Colonic mucosa (tissue), 4 donors: ENCODE measurements at regions not wholly inside any gene's neighbourhood (a gene's known extent, or its start where the extent isn't known, plus 50 kb on each side); places are given as distances from the start of the nearest gene placed in this dataset.

Experiments
- DNase-seq: peaks from one replicate; pipeline ENCODE4 v3.0.0-alpha.2; 2020
- H3K27ac ChIP-seq: fragments of 200-600 bp; one replicate; pipeline ENCODE4 v1.8.0; 2021
- H3K27me3 ChIP-seq: fragments of 200-600 bp; one replicate; pipeline ENCODE4 v1.8.0; 2021
- H3K36me3 ChIP-seq: fragments of 200-600 bp; one replicate; pipeline ENCODE4 v1.8.0; 2021
- H3K4me1 ChIP-seq: fragments of 200-600 bp; one replicate; pipeline ENCODE4 v1.8.0; 2021; ENCODE audit warnings: mild to moderate bottlenecking
- H3K4me3 ChIP-seq: fragments of 200-600 bp; one replicate; pipeline ENCODE4 v1.8.0; 2021
- H3K9ac ChIP-seq, 2 donors: one replicate each; pipeline ENCODE4 v1.7.0; 2013; ENCODE audit warnings: control low read depth in 2 of 2, low read depth in 2 of 2, low read length in 2 of 2
- H3K9me3 ChIP-seq: fragments of 200-600 bp; one replicate; pipeline ENCODE4 v1.8.0; 2021
- CTCF ChIP-seq: fragments of 200-600 bp; IDR thresholded peaks from one replicate; pipeline ENCODE4 v1.8.0; 2022; ENCODE audit warnings: antibody characterized with exemption, mild to moderate bottlenecking
- intact Hi-C: fragments of 100-400 bp; cut with DNase I; formaldehyde crosslinking; loops from one replicate; pipeline ENCODE4 v1.14.1; 2022
- donor health status: healthy.
- donor health status: DM: no; HTN: no; CAD: no.
- donor health status: DM: no; HTN: no; CAD: no.

GRCh38 chr1:55713516-55713915 lies 498.4 kb upstream of the USP24 start:
- no peak for DNase-seq
- TF ChIP-seq CTCF, result no peak
- H3K27me3 ChIP-seq, result no peaks in the 10 kb centered on the region
- no peaks in the 10 kb centered on the region for H3K4me1 ChIP-seq
- intact Hi-C loops, result no loop called here
- no peaks in the 10 kb centered on the region for H3K36me3 ChIP-seq
- H3K27ac ChIP-seq, result no peak overlapping the region
- H3K9me3 ChIP-seq, result no peaks in the 10 kb centered on the region
- H3K4me3 ChIP-seq, result no peak overlapping the region
- no peak overlapping the region for H3K9ac ChIP-seq

- no peak overlapping the region for H3K27ac ChIP-seq
- no peaks in the 10 kb centered on the region for H3K36me3 ChIP-seq
- no peaks in the 10 kb centered on the region for H3K27me3 ChIP-seq
- no peak for DNase-seq
- no peak overlapping the region for H3K9ac ChIP-seq
- H3K4me1 ChIP-seq, result no peaks in the 10 kb centered on the region
- no peak overlapping the region for H3K4me3 ChIP-seq
- intact Hi-C loops, result no loop called here
- TF ChIP-seq CTCF, result no peak
- H3K9me3 ChIP-seq, result no peaks in the 10 kb centered on the region
Observed at GRCh38 chr1:55712148-55712547, 497.0 kb upstream of the USP24 start.

DNA sequence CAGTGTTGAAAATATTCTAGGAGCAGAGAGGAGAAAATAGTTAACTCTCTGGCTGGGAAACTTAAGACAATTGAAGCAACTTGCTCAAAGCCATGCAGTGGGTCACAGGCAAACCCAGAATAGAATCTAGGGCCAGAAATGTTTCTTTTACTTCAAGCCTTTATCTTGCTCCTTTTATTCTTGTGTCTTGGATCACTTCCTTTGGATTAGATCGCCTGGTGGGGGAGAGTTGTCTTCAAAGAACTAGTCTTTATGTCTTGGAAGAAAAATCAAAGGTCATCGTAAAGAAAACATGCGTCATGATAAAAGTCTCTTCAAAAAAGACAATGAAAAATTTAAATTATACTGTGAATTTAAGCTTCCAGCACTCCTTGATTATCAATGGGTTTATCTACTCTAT lies 493.6 kb upstream of the USP24 start:
- H3K4me3 ChIP-seq, result no peak overlapping the region
- H3K9me3 ChIP-seq, result no peaks in the 10 kb centered on the region
- no peak overlapping the region for H3K27ac ChIP-seq
- no peak overlapping the region for H3K9ac ChIP-seq
- H3K4me1 ChIP-seq, result no peaks in the 10 kb centered on the region
- no peaks in the 10 kb centered on the region for H3K27me3 ChIP-seq
- no peak for DNase-seq
- TF ChIP-seq CTCF, result no peak
- intact Hi-C loops, result no loop called here
- H3K36me3 ChIP-seq, result no peaks in the 10 kb centered on the region

GRCh38 chr1:55707846-55708245 lies 492.7 kb upstream of the USP24 start:
- intact Hi-C loops, result no loop called here
- no peak for TF ChIP-seq CTCF

GRCh38 chr1:55707196-55707595 lies 492.0 kb upstream of the USP24 start:
- Histone ChIP-seq H3K9me3 (no peaks in the 10 kb centered on the region), H3K27me3 (no peaks in the 10 kb centered on the region), H3K27ac (no peak overlapping the region), H3K4me3 (no peak overlapping the region), H3K36me3 (no peaks in the 10 kb centered on the region), H3K9ac (no peak overlapping the region), H3K4me1 (no peaks in the 10 kb centered on the region)
- TF ChIP-seq CTCF, result no peak
- intact Hi-C loops, result no loop called here
- DNase-seq, result no peak

More at GRCh38 chr1:55707846-55708245, 492.7 kb upstream of the USP24 start:
- no peaks in the 10 kb centered on the region for H3K36me3 ChIP-seq
- no peak overlapping the region for H3K9ac ChIP-seq
- no peaks in the 10 kb centered on the region for H3K9me3 ChIP-seq
- no peaks in the 10 kb centered on the region for H3K27me3 ChIP-seq
- DNase-seq, result no peak
- H3K4me1 ChIP-seq, result no peaks in the 10 kb centered on the region
- H3K27ac ChIP-seq, result no peak overlapping the region
- H3K4me3 ChIP-seq, result no peak overlapping the region

DNA sequence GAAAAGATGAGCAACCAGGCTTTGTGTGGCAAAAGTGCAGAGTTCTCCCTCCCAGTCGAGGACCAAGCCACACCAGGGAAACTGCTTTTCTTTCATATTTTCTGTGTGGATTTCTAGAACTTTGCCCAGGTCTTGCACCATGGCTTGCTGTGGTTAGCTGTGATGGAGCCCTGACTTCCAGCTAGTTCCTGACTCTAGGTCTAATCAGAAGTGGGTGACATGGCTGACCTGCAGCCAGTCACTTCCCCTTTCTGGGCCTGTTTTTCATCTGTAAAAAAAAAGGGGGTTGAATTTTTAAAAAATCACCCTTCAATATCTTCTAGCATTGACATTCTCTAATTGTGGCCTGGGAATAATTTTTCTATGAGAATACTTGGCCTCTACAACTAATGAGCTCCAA lies 491.2 kb upstream of the USP24 start:
- Histone ChIP-seq H3K27ac (no peak overlapping the region), H3K9ac (no peak overlapping the region), H3K27me3 (no peaks in the 10 kb centered on the region), H3K4me1 (no peaks in the 10 kb centered on the region), H3K4me3 (no peak overlapping the region), H3K36me3 (no peaks in the 10 kb centered on the region), H3K9me3 (no peaks in the 10 kb centered on the region)
- intact Hi-C loops, result no loop called here
- DNase-seq, result no peak
- TF ChIP-seq CTCF, result no peak
